GM12872 (cell line): ENCODE measurements at regions not wholly inside any gene's neighbourhood (a gene's known extent, or its start where the extent isn't known, plus 50 kb on each side); places are given as distances from the start of the nearest gene placed in this dataset.

ENCODE experiments used
- CTCF ChIP-seq: IDR thresholded peaks from 3 replicates; pipeline ENCODE4 v1.5.1; 2011; ENCODE audit warnings: low read depth, mild to moderate bottlenecking, low read length, moderate library complexity; ENCODE audit not compliant: insufficient read depth

- no peak for TF ChIP-seq CTCF
Measured at GRCh38 chr6:115358616-115359015, 702.1 kb downstream of the FRK start.

GRCh38 chr6:115356371-115356770, 704.3 kb downstream of the FRK start:
- TF ChIP-seq CTCF, result no peak

- no peak for TF ChIP-seq CTCF
Measured at GRCh38 chr6:115323001-115323400, 737.7 kb downstream of the FRK start.

GRCh38 chr6:115319823-115320222, 740.9 kb downstream of the FRK start:
- no peak for TF ChIP-seq CTCF

GRCh38 chr6:115310156-115310555, 750.5 kb downstream of the FRK start:
- no peak for TF ChIP-seq CTCF

- no peak for TF ChIP-seq CTCF
Measured at GRCh38 chr6:115302731-115303130, 758.0 kb downstream of the FRK start.

GRCh38 chr6:115287467-115287866, 773.2 kb downstream of the FRK start:
- TF ChIP-seq CTCF, result no peak
